ENCODE measurements at regions not wholly inside any gene's neighbourhood (a gene's known extent, or its start where the extent isn't known, plus 50 kb on each side); places are given as distances from the start of the nearest gene placed in this dataset.

DNA sequence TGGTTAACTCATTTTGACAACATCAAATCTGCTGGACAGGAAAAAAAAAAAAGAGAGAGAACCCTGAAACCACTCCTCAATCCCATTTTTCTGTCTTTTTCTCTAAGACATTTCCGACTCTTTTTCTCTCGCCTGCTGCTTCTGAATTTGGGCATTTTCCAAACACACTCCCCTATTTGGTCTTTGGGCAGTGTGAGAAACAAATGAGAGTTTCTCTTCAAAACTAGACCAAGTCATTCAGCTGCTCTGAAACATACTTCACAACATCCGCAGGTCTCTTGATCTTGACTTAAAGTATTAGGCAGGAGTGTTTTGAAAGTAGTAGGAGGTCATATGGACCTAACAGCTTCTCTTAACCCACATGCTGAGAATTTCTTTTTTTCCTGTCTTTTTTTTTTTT, 364.8 kb upstream of the ESRRG start:
- ATAC-seq (ENCODE audit: low FRiP score): no peak
- no peak for DNase-seq (ENCODE audit: low spot score)
- no peak for TF ChIP-seq CTCF (IDR thresholded peaks at IDR 0.05)

- no peak for DNase-seq (ENCODE audit: low spot score)
- ATAC-seq (ENCODE audit: low FRiP score): no peak
Measured at GRCh38 chr1:217079584-217079983, 356.4 kb upstream of the ESRRG start.

DNA sequence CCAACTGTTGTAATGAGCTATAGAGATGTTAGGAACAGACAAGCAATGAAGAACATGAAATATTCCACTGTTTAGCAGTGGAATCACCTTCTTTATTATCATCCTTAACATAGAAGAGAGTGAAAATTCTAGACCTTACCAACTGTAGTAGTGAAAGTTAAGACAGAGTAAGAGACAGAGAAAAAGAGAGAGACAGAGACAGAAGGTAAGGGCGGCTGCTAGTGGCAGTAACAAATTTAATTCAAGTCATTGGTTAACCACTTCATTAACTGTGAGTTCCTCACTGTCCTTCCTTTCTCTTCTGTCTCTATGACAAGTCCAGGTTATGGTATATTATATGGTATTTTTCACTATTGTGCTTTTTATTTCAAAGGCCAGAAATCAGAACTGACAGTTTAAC, 355.7 kb upstream of the ESRRG start:
- ATAC-seq (ENCODE audit: low FRiP score) (no peak), DNase-seq (ENCODE audit: low spot score) (no peak)
- TF ChIP-seq CTCF (IDR thresholded peaks at IDR 0.05): no peak

More at GRCh38 chr1:217079584-217079983, 356.4 kb upstream of the ESRRG start:
- no peak for TF ChIP-seq CTCF (IDR thresholded peaks at IDR 0.05)

DNA sequence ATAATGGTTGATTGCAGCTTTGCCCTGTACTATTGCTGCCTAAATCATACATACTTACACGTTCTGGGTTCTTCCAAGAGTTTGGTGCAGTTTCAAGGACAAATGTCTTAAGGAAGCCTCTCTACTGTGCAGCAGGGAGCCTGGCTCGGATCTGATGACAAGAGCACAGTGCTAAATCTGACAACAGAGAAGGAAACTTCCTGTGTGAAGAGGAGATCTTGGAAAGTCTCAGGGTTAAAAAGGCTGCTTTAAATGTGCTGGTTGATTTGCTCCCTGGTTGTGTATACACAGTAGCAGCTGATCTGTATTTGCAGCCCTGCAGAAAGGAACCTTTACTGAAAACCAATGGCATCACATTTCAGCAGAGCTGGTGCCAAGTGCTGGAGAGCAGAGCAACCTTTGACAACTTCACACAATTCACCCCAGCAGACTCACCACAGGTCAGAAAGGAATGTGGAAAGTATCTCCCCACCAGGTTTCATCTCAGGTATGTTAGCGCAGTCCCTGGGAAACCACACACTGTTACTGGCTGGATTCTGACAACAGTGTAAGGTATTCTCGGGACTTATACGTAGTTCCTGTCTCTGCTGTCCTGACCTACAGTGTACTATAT, 355.0 kb upstream of the ESRRG start:
- ATAC-seq (ENCODE audit: low FRiP score): no peak
- no peak for DNase-seq (ENCODE audit: low spot score)
- TF ChIP-seq CTCF (IDR thresholded peaks at IDR 0.05): no peak

DNA sequence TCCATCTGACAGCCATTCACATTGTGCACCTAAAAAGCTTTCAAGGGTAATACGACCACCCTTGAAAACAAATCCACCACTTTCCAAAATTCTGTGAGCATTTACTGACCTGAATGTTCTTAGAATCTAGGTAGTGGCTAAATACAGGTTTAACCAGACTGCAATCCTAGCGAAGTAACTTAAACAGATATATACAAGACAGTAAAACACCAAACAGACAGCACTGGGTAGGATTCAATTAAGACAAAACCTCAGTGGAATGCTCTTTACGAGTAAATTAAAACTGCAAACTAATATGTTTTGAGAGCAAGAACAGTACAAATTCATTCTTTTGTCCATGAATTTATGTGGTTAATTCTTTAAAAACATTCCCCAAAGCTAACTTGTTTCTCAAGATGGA, 354.2 kb upstream of the ESRRG start:
- DNase-seq (ENCODE audit: low spot score) (no peak), ATAC-seq (ENCODE audit: low FRiP score) (no peak)
- TF ChIP-seq CTCF (IDR thresholded peaks at IDR 0.05): no peak

- DNase-seq (ENCODE audit: low spot score) (no peak), ATAC-seq (ENCODE audit: low FRiP score) (no peak)
- no peak for TF ChIP-seq CTCF (IDR thresholded peaks at IDR 0.05)
Measured at GRCh38 chr1:217076902-217077301, 353.7 kb upstream of the ESRRG start.

DNA sequence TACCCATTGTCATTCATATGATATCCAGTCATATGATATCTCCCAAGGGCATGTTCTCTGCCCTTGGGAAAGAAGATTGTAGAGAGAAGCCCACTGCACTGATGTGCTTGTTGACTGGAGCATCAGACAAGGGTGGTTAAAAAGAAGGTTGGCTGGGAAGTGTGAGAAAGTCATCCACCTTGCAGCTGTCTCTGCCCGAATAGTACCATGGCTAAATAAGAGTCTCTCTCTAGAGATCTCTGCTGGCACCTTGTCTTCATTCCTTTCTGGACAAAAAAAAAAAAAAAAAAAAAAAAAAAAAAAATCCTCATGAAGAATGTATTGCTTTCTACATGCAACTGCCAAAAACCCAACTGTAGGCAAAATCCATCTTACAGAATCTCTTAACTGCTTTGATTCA, 349.7 kb upstream of the ESRRG start:
- TF ChIP-seq CTCF (IDR thresholded peaks at IDR 0.05): no peak
- DNase-seq (ENCODE audit: low spot score): no peak
- no peak for ATAC-seq (ENCODE audit: low FRiP score)

Measured in omental fat pad (tissue), 3 donors.